Endometrium (tissue), 2 donors: ENCODE measurements at regions not wholly inside any gene's neighbourhood (a gene's known extent, or its start where the extent isn't known, plus 50 kb on each side); places are given as distances from the start of the nearest gene placed in this dataset.
"Not testable (repeated sequence)": the region's sequence is repeated elsewhere in the genome, so short reads cannot be mapped to it uniquely, and the experiment has no call there.

Source experiments
- FAIRE-seq: peaks from 2 replicates; lab custom pipeline; 2012; peaks lifted over from hg19 to GRCh38; lab: Jason Lieb, UNC
- donor health status: control.
- donor health status: control.

DNA sequence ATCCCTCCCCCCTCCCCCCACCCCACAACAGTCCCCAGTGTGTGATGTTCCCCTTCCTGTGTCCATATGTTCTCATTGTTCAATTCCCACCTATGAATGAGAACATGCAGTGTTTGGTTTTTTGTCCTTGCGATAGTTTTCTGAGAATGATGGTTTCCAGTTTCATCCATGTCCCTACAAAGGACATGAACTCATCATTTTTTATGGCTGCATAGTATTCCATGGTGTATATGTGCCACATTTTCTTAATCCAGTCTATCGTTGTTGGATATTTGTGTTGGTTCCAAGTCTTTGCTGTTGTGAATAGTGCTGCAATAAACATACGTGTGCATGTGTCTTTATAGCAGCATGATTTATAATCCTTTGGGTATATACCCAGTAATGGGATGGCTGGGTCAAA is 263.4 kb upstream of the GAS1 start:
- FAIRE-seq, result not testable (repeated sequence)

DNA sequence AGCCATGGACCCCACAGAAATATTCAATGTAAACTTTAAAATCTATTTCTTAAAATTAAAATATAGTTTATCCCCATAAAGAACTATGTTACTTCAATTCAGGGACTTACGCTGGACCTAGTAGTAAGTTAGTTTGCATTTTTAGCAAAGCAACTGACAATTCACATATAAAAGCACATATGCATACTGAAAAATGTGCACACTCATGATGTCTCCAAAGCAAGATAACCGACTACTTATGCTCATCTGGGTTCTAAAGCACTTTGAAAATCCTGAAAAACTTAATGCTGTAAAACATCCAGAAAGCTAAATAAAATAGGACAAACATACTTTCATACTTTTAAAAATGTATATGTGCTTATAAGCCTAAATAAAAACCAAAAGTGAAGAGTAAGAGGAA is 264.4 kb upstream of the GAS1 start:
- FAIRE-seq, result no peak

DNA sequence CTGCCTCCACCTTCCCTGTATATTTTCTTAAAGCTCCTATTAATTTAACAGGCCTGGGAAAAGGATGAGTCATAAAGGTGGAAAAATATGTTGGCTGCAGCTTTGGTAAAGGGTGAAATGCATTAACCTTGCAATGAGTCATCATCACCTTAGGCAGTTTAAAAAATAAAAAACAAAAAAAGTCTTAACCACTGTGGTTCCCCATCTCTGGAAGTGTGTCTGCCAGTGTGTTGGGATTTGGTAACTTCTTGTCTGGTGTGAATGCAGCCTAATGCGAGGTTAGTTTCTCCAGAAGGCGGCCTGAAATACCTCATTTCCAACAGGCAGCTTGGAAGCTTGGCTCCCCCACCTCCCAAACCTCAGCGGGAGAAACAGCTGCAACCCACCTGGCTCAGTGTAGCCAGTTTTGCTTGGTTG is 265.3 kb upstream of the GAS1 start:
- peak; percentile 26 for FAIRE-seq

DNA sequence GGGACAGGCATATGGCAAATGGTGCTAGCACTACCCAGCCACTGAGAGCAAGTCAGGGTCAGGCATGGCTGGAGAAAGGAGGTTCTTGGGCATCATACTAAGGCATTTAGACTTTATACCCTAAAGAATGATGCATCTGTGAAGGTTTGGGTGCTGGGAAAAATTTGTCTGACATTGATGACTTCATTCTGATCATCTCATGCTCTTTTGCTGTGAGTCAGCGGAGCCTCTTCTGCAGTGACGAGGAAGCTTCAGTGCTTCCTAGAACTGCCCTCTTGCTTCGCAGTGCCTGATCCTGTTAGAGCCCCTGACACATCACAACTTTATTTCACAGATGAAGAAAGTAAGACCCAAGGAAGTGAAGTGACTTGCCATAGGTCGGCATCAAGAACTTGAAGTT is 266.6 kb upstream of the GAS1 start:
- FAIRE-seq, result no peak

DNA sequence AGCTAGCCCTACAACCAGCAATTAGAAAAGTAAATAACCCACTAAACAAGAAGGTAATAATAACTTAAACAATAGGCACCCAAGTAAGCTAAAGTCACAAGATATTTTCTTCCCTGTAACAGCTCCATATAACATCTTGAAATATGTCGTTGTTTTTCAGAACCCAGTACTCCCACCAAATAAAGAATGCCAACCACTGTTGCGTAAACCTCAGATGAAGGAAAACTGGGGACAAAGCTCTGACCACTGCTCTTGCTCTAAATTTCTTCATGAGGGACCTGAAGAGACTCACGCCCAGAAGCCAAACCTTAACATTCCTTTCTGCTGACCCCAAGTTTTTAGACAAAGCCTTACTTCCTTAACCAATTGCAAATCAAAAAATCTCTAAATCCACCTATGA is 267.7 kb upstream of the GAS1 start:
- FAIRE-seq, result no peak

DNA sequence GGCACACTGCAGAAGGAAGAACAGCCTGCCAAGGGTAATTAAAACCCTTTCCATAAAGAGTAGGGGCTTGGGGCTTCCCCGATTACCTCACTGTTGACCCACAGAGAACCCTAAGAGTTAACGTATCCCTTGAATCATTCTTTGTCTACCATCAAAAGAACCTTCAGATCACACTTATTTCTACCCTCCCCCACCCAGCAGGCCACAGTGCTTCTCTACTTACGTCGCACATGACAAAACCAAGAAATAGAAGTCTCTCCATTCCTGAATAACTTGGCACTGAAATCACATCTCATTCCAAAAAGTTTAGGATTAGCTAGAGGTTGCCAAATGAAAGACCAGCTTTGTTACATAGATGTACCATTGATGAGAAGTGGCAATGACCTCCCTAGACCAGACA is 268.7 kb upstream of the GAS1 start:
- no peak for FAIRE-seq

DNA sequence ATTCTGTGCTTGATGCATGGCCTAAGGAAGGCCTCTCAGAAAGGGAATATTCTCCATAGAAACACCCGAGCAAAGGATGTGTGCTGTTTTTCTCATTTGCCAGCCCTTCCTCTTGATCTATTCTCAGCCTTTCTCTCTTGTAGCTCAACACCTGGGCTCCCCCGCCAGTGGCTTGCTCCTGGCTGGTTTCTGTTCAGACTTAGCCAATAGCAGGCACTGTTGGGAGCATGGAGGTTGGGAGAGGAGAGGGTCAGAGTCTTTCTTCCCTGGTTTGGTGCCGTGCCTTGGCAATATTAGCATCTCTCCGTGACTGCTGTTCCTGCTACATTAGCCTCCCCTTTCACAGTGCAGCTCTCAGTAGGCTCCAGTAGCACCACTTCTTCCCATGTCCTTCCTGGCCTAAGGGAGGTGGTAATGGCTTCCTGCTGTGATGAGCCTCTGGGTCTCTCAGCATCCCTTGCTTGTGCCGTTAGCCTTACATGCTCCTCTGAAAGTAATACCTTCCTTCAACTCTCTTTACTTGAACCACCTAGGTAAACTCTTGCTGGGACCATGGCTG is 269.7 kb upstream of the GAS1 start:
- FAIRE-seq, result no peak

DNA sequence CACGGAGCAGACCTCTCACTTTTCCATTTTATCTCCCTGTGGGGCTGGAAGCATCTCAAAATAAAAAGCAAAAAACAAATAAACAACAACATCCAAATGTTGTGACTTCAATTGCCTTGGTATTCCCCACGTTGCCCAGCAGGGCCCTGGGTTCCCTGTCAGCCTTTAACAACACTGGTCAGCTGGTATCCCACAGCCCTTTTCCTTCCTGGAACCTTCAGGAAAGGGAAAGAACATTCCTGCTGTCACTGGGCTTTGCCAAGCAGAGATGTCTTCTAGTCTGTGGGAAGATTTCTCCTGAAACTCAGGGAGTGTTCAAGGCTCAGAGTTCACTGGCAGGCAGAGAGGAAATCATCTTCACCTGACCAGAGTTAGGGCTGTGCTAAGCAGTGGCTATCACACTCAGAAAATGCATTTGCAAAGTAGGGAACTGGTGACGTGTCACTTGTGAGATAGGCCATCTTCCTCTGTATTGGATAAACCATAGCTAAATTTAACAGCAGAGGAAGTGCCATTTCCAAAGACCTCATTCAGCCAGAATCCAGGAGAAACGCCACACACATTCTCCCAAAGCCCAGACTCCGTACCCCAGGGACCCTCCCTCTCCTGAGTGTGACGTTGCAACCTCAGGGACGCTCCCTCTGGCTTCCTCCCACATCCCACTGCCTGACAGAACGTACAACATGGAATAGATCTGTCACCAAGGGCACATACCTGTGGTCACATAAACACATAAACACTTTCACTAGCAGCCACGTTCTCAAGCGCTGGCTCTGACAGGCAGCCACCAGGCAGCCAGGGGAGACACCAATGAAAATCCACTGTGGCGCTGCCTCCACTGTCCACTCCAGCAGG is 274.0 kb upstream of the DAPK1 start:
- FAIRE-seq, result no peak

DNA sequence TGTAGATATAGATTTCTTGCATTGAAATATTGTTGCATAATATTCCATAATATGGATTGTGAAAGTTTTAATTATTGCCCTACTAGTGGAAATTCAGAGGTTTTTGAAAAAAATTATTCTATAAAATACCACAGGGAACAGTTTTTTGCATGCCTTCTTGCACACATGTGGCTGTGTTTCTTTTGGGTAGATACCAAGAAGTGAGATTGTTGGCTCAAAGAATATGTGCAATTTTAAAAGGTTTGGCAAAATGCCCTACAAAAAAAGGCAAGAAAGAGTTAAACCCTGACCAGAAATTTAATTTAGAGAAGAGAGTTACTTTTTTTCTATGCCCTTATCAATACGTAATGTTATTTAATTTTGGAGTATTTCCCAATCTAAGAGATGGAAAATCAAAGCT is 270.8 kb upstream of the DAPK1 start:
- no peak for FAIRE-seq

DNA sequence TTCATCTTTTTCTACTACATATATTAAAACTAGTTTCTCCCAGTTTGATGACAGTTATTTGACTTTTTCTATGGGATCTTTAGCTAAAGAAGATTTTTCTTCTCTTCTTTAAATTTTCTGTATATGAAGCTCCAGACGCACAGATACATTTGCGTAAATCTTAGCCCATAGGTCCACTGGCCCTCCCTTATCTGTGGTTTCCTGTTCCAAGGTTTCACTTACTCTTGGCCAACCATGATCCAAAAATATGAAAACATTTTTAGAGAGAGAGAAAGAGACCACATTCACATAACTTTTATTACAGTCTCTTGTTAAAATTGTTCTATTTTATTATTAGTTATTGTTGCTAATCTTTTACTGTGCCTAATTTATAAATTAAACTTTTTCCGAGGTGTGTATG is 270.2 kb upstream of the DAPK1 start:
- FAIRE-seq, result no peak

DNA sequence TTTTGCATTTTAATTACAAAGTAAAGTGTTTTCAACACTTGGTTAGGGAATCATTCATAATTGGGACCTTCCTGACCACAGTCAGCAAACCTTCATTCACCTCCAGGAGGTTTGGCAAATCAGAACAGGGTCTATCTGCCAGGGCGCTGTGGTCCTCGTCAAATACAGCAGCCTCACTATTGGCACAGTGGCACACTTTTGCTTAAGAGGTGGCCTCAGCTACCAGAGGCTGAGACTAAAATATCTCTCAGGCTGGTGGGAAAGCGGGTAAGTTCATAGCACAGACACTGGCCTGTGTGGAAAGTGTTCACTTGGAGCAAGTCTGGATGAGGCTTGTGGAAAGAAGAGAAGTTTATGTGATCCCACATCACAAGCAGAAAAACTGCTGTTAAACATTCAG is 268.6 kb upstream of the DAPK1 start:
- FAIRE-seq, result no peak

DNA sequence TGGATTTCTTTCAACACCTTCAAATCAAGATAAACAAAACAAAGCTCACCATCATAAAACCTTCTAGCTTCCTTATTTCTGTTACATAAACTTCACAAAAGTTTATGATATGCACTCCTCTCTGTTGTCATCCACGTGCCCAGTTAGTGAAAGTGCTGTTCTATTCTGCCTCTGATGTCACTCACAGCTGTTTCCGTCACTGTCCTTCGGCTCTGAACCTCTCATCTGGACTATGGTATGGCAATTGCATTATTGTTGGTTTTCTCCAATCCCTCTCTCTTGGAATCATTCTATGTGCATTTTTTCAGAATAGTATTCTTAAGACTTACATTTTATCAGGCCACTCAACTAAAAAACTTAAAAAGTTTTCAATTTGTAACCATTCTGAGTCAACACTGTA is 264.2 kb upstream of the DAPK1 start:
- FAIRE-seq, result no peak

DNA sequence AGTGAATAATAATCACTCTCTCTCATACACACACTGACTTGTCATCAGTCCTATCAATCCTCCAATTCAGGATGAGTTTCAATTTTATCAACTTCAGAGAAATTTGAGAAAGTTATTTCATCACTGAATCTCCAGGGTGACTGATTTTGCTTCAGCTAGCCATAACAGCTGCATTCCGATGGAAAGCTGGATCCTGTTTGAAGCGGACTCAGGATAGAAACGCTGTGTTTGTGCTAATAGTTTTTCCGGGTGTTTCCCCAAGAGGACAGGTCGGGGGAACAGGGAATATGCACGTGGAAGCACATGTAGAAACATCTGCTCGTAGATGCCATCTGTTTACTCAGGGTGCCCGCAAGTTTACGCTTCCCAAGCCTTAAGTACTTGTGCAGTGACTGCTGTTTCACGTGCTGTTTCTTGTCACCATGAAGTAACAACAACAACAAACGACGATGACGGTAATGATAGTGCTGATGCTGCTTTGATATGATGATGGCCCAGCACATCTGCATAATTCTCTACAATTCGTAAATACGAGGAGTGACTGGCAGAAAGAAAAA is 263.7 kb upstream of the DAPK1 start:
- FAIRE-seq, result no peak

DNA sequence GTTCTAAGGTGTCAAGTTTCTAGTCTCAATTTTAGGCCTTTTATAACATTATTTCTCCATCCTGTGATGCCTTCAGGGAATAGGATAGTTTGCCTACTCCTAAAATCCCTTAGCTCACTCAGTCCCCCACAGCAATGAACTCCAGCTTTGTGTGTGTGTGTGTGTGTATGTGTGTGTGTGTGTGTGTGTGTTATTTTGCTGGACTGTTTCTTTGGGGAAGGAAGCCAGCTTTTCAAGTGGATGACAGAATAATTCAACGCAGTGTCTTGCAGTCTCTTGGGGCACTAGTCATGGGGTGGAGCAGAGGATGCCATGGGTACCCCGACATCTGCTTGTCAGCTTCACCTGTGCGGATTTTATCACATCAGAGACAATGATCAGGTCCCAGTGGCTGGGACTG is 262.8 kb upstream of the DAPK1 start:
- no peak for FAIRE-seq

DNA sequence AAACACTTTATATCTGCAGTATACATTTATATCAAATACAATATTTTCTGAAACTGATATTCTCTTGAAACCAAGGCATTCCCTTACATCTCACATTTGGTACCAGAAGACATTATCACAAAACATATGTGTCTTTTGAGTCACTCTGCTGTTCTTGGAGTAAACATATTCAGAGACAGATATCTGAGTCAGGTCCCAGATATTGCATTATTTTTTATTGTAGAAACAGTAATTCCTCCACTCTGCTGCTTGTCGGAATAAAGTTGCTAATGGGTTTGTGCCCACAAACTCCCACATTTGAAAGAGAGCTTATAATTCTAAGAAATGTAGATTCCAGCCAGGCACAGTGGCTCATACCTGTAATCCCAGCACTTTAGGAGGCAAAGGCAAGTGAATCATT is 261.1 kb upstream of the DAPK1 start:
- FAIRE-seq, result no peak

DNA sequence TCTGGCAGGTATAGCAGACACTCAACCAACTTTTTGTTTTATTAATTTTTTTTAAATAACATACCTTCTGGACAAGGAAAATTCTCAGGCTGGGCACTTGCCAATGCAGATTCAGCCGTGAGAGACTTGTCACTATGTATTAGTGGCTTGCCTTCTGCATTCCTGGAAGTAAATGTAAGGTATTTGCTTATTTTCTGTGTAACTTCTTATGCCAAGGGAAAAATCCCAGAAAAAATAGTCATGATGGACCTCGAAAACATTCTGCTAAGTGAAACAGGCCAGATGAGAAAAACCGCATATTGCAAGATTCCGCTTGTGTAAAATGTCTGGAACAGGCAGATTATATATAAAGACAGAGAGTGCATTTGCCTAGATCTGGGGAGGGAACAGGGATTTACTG is 260.3 kb upstream of the DAPK1 start:
- no peak for FAIRE-seq

DNA sequence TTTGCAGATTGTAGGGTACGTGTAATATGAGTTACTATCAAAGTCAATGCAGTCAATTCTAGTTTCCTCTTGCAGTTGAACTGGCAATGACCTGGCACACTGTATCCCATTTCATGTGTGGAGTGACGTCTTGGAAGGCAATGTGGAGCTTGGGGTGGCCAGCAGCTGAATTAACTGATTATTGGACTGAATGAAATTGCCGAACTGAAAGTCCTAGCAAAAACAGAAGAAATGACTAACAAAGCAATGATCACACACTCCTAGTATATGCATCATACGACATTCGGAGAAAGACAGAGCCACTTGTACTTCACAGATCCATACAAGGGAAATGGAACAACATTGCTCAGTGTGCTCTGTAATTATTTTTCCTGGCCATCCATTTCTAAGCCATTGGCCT is 259.1 kb upstream of the DAPK1 start:
- FAIRE-seq, result no peak

DNA sequence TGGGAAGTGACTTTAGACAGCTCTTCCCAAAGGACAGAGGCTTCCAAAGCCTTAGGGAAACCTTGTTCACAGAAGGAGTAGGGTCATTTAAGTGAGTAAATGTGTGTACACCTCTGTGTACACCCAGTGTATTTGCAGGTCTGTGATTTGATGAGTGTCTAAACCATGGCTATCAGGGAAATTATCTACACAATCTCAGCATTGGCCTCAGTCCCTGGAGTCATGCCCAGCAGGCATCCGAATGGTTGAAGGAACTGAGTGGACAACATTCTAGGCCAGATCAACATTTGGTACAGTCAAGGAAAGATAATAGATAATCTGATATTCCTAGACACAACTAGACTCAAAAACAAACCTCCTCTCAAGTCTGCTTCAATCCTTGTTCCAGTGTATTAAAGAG is 258.4 kb upstream of the DAPK1 start:
- FAIRE-seq, result no peak

DNA sequence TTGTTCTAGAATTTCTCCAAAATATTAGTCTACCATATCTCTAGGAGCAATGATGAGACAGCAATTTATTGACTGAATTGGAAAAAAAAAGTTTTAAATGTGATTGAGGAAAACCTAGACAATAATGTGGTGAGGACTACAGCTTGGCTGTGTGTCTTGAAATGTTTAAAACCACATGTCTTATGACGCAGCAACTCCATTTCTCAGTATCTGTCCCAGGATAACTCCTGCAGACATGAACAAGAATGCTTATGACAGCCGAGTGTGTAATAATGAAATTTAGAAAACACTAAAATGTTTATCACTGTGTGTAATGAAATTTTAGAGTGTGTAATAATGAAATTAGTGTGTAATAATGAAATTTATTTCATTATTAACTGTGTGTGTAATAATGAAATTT is 254.1 kb upstream of the DAPK1 start:
- FAIRE-seq, result no peak

DNA sequence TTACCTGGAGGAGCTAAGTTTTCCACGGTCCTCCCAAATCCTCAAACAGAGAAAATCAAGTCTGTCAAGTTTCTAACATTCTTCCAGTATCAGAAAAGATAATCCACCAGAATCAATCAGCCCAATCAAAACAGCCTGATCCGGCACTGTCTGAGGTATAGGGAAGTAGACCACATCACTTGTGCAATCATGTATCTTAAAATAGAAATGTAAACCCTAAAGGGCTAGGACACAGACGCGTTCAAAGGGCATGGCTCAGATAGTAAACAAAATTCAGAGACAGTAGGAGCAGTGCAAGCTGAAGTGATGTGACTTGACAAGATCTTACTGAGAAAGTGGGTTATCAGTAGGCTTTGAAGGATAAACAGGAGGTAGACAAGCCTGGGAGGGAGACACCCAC is 252.4 kb upstream of the DAPK1 start:
- no peak for FAIRE-seq

DNA sequence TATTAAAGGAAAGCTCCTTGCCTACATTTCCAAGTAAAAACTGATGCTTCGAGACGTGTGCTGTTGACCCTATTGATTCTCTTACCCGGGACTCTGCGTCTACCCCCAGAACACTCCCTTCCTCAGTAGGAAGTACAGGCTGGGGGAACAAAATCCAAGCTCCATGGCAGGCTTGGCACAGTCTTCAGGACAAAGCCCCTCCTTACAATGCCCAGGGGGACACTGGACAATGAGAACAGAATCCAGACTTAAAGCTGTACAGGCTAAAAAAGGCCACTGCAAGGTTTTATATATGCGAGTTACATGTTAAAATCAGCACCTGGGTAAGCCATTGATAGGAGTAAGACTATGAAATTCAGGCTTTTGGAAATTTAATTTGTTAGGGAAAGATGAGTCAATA is 250.6 kb upstream of the DAPK1 start:
- no peak for FAIRE-seq

DNA sequence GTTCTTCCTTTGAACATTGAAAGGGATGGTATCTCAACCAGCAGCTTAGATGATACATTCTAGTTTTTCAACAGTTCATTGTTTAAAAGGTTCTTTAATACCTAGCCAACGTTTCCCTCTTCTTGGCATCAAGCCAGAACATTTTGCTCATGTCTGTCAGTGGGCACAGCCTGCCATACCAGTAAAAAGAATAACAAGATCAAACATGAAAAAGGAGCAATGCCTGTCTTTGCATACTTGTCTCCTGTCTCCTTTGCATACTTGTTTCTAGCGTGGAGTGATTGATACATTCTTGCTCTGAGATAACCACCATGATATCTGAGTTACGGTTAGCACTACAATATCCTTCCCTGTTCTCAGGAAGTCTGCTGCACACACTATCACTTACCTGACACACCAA is 248.6 kb upstream of the DAPK1 start:
- FAIRE-seq, result no peak

DNA sequence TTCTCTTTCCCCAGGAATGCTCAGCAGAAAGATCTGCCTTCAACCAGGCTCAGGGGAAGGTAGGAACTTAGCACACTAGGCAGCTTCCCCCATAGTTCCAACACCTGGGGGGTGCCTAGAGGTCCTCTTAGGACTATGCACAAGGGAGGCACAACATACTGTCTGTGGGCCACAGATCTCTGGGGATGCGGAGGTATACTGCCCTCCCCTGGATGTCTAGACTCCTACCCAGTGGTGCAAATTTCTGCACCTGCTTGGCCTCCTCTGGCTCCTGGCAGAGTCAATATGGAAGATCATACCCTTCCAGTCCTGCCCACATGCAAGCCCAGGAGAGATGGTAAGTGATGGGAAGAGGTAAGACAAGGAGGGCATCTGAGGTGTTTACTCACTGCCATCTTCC is 247.5 kb upstream of the DAPK1 start:
- FAIRE-seq, result no peak
